Liver (tissue), 8 donors: ENCODE measurements at regions not wholly inside any gene's neighbourhood (a gene's known extent, or its start where the extent isn't known, plus 50 kb on each side); places are given as distances from the start of the nearest gene placed in this dataset.

Source experiments
- DNase-seq: peaks from one replicate; pipeline ENCODE4 v3.0.0-alpha.2; 2017; ENCODE audit warnings: low spot score
- H3K27ac ChIP-seq, 2 donors: one replicate each; pipeline ENCODE4 v1.7.0; 2013; ENCODE audit warnings: inconsistent platforms in 2 of 2, low read length in 2 of 2, control low read depth in 1 of 2, low read depth in 1 of 2, mild to moderate bottlenecking in 1 of 2
- H3K27me3 ChIP-seq, 4 donors: one replicate each; pipeline versions ENCODE4 v1.6.1 to v1.7.0; 2013; ENCODE audit warnings: low read length in 3 of 4, inconsistent platforms in 1 of 4, mild to moderate bottlenecking in 1 of 4, moderate library complexity in 1 of 4; ENCODE audit not compliant: control insufficient read depth in 4 of 4, insufficient read depth in 4 of 4
- H3K36me3 ChIP-seq, 4 donors: one replicate each; pipeline versions ENCODE4 v1.6.1 to v1.7.0; 2013; ENCODE audit warnings: low read length in 3 of 4, mild to moderate bottlenecking in 3 of 4, low read depth in 1 of 4, moderate library complexity in 1 of 4; ENCODE audit not compliant: control insufficient read depth in 4 of 4, insufficient read depth in 3 of 4
- H3K4me1 ChIP-seq, 4 donors: one replicate each; pipeline versions ENCODE4 v1.6.1 to v1.7.0; 2013; ENCODE audit warnings: low read length in 3 of 4, mild to moderate bottlenecking in 3 of 4, moderate library complexity in 1 of 4; ENCODE audit not compliant: control insufficient read depth in 4 of 4, insufficient read depth in 4 of 4
- H3K4me3 ChIP-seq, 3 donors: one replicate each; pipeline versions ENCODE4 v1.6.1 to v1.7.0; 2013; ENCODE audit warnings: low read length in 3 of 3, control low read depth in 1 of 3, low read depth in 1 of 3, mild to moderate bottlenecking in 1 of 3
- H3K9ac ChIP-seq, 2 donors: one replicate each; pipeline ENCODE4 v1.7.0; 2013; ENCODE audit warnings: low read length in 2 of 2, mild to moderate bottlenecking in 2 of 2, moderate library complexity in 2 of 2, control low read depth in 1 of 2, low read depth in 1 of 2
- H3K9me3 ChIP-seq, 4 donors: one replicate each; pipeline versions ENCODE4 v1.6.1 to v1.7.0; 2013; ENCODE audit warnings: low read length in 3 of 4; ENCODE audit not compliant: control insufficient read depth in 4 of 4
- EGR1 ChIP-seq, 2 donors: IDR thresholded peaks; 2 replicates each; pipeline ENCODE4 v1.6.1; 2016 to 2018; ENCODE audit warnings: antibody characterized with exemption in 2 of 2, low read depth in 2 of 2
- FOXA1 ChIP-seq: IDR thresholded peaks from 2 replicates; pipeline ENCODE4 v1.6.1; 2016; ENCODE audit warnings: antibody characterized with exemption
- FOXA2 ChIP-seq: IDR thresholded peaks from 2 replicates; pipeline ENCODE4 v1.6.1; 2016; ENCODE audit warnings: antibody characterized with exemption
- GABPA ChIP-seq, 2 donors: IDR thresholded peaks in 1 of 2; conservative IDR thresholded peaks in 1 of 2; 2 replicates each; pipeline ENCODE4 v1.6.1; 2016; ENCODE audit warnings: antibody characterized with exemption in 2 of 2, mild to moderate bottlenecking in 1 of 2, moderate library complexity in 1 of 2
- HNF4A ChIP-seq, 2 donors: conservative IDR thresholded peaks; 2 replicates each; pipeline ENCODE4 v1.6.1; 2016; ENCODE audit warnings: antibody characterized with exemption in 2 of 2, mild to moderate bottlenecking in 2 of 2
- HNF4G ChIP-seq: IDR thresholded peaks from 2 replicates; pipeline ENCODE4 v1.6.1; 2016; ENCODE audit warnings: antibody characterized with exemption
- JUND ChIP-seq, 2 donors: IDR thresholded peaks; 2 replicates each; pipeline ENCODE4 v1.6.1; 2016; ENCODE audit warnings: antibody characterized with exemption in 2 of 2
- NR2F2 ChIP-seq: IDR thresholded peaks from 2 replicates; pipeline ENCODE4 v1.6.1; 2016; ENCODE audit warnings: antibody characterized with exemption
- RAD21 ChIP-seq, 2 donors: IDR thresholded peaks; 2 replicates each; pipeline ENCODE4 v1.6.1; 2016; ENCODE audit warnings: antibody characterized with exemption in 2 of 2, mild to moderate bottlenecking in 2 of 2
- RXRA ChIP-seq, 2 donors: IDR thresholded peaks; 2 replicates each; pipeline ENCODE4 v1.6.1; 2017 to 2018; ENCODE audit warnings: antibody characterized with exemption in 2 of 2, mild to moderate bottlenecking in 1 of 2
- SP1 ChIP-seq: IDR thresholded peaks from 2 replicates; pipeline ENCODE4 v1.6.1; 2018; ENCODE audit warnings: antibody characterized with exemption, mild to moderate bottlenecking
- TAF1 ChIP-seq: conservative IDR thresholded peaks from 2 replicates; pipeline ENCODE4 v1.6.1; 2016; ENCODE audit warnings: antibody characterized with exemption, mild to moderate bottlenecking
- YY1 ChIP-seq: IDR thresholded peaks from 2 replicates; pipeline ENCODE4 v1.6.1; 2016; ENCODE audit warnings: antibody characterized with exemption, mild to moderate bottlenecking
- WGBS: extraction: QIAGEN DNeasy Blood & Tissue Kit; methylation state at CpG from one replicate; pipeline ENCODE4 v1.1.7; 2013; 5-methylcytosine and 5-hydroxymethylcytosine counted together
- TF ChIP-seq, protein P1 (sequence below): IDR thresholded peaks from 2 replicates; pipeline ENCODE4 v1.6.1; 2016; ENCODE audit warnings: antibody characterized with exemption, mild to moderate bottlenecking
- TF ChIP-seq, protein P2 (sequence below): IDR thresholded peaks from 2 replicates; pipeline ENCODE4 v1.6.1; 2016; ENCODE audit warnings: antibody characterized with exemption
- TF ChIP-seq, protein P3 (sequence below): IDR thresholded peaks from 2 replicates; pipeline ENCODE4 v1.6.1; 2016; ENCODE audit warnings: antibody characterized with exemption
- TF ChIP-seq, protein P4 (sequence below): fragments of 150-350 bp; IDR thresholded peaks from 2 replicates; pipeline ENCODE4 v1.5.1; 2017; ENCODE audit warnings: improper control_type of control experiment, low read depth, low read length; ENCODE audit not compliant: missing input control
- donor health status: healthy.
- donor health status: healthy.
- donor health status: healthy.
- donor health status: healthy.
- donor health status: healthy.

DNA sequence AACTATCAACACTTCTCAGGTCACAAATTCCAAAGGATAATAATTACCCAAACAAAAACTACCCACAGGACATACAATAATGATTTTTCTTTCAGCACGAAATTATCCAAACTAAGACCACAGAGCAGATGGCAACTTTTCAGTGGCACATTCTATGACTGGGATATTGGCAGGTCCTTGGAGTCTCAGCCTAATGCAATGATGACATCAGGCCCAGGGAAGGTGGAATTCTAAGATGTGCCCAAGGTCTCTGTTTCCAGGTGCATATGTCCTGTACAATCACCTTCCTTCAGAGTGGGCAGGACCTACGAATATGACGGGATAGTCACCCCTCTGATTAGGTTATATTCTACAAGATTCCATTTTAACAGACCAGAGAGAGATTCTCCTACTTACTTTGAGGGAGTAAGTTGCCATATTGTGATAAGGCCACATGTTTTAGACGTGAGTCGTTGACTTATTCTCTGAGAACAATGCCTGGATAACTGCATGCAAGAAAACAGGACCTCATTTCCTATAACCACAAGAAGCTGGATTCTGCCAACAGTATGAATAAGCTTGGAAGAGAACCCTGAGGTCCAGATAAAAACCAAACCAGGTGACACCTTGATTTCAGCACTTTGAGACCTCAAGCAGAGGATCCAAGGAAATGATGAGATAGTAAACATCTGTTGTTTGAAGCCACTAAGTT, 69.9 kb downstream of the ZC3H11B start (continued):
- no peak for TF ChIP-seq FOXA2

DNA sequence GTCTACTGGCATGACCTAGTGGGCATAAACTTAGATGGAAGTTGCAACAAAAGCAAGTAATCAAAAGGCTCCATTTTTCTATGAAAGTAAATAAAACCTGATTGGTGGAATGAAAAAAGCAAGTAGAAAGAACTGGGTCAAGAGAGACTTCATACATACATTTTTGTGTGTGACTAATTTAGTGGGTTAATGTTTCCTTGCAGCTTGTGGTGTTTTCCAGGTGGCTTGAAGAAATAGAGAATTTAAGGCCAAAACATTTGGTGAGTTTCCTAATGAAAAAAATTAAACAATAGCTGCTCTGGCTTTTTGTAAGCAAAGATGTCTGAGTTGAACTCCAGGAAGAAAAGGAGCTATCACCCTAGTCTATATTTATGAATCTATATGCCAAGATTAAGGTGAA, 71.0 kb downstream of the ZC3H11B start:
- peaks cover 0 to 3% (median 0%) of the 10 kb centered on the region in 4 donors for H3K27me3 ChIP-seq
- no peak for TF ChIP-seq HNF4G
- TF ChIP-seq, protein P1, sequence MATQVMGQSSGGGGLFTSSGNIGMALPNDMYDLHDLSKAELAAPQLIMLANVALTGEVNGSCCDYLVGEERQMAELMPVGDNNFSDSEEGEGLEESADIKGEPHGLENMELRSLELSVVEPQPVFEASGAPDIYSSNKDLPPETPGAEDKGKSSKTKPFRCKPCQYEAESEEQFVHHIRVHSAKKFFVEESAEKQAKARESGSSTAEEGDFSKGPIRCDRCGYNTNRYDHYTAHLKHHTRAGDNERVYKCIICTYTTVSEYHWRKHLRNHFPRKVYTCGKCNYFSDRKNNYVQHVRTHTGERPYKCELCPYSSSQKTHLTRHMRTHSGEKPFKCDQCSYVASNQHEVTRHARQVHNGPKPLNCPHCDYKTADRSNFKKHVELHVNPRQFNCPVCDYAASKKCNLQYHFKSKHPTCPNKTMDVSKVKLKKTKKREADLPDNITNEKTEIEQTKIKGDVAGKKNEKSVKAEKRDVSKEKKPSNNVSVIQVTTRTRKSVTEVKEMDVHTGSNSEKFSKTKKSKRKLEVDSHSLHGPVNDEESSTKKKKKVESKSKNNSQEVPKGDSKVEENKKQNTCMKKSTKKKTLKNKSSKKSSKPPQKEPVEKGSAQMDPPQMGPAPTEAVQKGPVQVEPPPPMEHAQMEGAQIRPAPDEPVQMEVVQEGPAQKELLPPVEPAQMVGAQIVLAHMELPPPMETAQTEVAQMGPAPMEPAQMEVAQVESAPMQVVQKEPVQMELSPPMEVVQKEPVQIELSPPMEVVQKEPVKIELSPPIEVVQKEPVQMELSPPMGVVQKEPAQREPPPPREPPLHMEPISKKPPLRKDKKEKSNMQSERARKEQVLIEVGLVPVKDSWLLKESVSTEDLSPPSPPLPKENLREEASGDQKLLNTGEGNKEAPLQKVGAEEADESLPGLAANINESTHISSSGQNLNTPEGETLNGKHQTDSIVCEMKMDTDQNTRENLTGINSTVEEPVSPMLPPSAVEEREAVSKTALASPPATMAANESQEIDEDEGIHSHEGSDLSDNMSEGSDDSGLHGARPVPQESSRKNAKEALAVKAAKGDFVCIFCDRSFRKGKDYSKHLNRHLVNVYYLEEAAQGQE: no peak
- no peak for TF ChIP-seq TAF1
- TF ChIP-seq HNF4A (conservative IDR thresholded peaks at IDR 0.05): no peak
- no peak for TF ChIP-seq SP1
- no peak for TF ChIP-seq RAD21 (IDR thresholded peaks at IDR 0.05)
- TF ChIP-seq, protein P2, sequence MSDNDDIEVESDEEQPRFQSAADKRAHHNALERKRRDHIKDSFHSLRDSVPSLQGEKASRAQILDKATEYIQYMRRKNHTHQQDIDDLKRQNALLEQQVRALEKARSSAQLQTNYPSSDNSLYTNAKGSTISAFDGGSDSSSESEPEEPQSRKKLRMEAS: no peak
- no peak for TF ChIP-seq JUND (IDR thresholded peaks at IDR 0.05)
- TF ChIP-seq, protein P3, sequence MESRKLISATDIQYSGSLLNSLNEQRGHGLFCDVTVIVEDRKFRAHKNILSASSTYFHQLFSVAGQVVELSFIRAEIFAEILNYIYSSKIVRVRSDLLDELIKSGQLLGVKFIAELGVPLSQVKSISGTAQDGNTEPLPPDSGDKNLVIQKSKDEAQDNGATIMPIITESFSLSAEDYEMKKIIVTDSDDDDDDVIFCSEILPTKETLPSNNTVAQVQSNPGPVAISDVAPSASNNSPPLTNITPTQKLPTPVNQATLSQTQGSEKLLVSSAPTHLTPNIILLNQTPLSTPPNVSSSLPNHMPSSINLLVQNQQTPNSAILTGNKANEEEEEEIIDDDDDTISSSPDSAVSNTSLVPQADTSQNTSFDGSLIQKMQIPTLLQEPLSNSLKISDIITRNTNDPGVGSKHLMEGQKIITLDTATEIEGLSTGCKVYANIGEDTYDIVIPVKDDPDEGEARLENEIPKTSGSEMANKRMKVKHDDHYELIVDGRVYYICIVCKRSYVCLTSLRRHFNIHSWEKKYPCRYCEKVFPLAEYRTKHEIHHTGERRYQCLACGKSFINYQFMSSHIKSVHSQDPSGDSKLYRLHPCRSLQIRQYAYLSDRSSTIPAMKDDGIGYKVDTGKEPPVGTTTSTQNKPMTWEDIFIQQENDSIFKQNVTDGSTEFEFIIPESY: no peak
- no peak for TF ChIP-seq YY1
- no peak for TF ChIP-seq FOXA2
- TF ChIP-seq EGR1 (IDR thresholded peaks at IDR 0.05; ENCODE audit: low read depth in 2 of 2): no peak
- no peak for TF ChIP-seq NR2F2
- TF ChIP-seq GABPA (IDR thresholded peaks at IDR 0.05 in 1 of 2, conservative IDR thresholded peaks at IDR 0.05 in 1 of 2): no peak
- no peak for TF ChIP-seq RXRA (IDR thresholded peaks at IDR 0.05)
- no peaks in the 10 kb centered on the region for H3K4me1 ChIP-seq
- no peaks in the 10 kb centered on the region for H3K9me3 ChIP-seq
- no peak overlapping the region for H3K4me3 ChIP-seq
- no peak overlapping the region for H3K9ac ChIP-seq
- H3K36me3 ChIP-seq: no peaks in the 10 kb centered on the region
- no peak for DNase-seq
- H3K27ac ChIP-seq: no peak overlapping the region

DNA sequence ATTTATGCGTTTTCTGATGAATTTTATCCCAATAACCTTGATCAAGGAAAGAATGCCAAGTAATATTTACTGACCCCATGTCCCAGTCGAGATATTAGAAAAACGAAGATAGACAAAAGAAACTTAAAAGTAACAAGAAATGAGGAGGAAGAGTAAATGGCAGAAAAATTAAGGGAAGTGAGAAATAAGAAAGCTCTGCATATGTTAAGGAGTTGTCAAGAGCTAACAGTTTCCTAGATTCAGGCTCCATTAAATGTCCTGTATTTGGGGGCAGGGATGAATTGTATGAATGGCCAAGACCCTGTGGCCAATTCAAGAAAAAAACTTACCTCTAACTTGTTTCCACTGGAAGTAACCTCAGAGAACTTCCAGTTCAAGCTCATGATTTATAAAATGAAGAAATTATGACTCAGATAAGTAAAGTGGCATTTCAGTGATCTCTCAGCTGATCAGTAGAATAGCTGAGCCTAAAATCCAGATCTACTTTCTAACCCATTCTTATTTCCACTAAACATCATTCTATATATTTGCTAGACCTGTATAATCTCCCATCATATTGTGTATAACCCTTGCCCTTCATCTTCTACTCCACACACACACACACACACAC, 73.2 kb downstream of the ZC3H11B start:
- TF ChIP-seq RXRA (IDR thresholded peaks at IDR 0.05) (no peak), YY1 (no peak), FOXA1 (no peak), GABPA (IDR thresholded peaks at IDR 0.05 in 1 of 2, conservative IDR thresholded peaks at IDR 0.05 in 1 of 2) (no peak), JUND (IDR thresholded peaks at IDR 0.05) (no peak), TAF1 (no peak), SP1 (no peak), HNF4A (conservative IDR thresholded peaks at IDR 0.05) (no peak), FOXA2 (no peak), HNF4G (no peak), EGR1 (IDR thresholded peaks at IDR 0.05; ENCODE audit: low read depth in 2 of 2) (no peak), NR2F2 (no peak), RAD21 (IDR thresholded peaks at IDR 0.05) (no peak)
- TF ChIP-seq, protein P2: no peak
- TF ChIP-seq, protein P1: no peak
- TF ChIP-seq, protein P4, sequence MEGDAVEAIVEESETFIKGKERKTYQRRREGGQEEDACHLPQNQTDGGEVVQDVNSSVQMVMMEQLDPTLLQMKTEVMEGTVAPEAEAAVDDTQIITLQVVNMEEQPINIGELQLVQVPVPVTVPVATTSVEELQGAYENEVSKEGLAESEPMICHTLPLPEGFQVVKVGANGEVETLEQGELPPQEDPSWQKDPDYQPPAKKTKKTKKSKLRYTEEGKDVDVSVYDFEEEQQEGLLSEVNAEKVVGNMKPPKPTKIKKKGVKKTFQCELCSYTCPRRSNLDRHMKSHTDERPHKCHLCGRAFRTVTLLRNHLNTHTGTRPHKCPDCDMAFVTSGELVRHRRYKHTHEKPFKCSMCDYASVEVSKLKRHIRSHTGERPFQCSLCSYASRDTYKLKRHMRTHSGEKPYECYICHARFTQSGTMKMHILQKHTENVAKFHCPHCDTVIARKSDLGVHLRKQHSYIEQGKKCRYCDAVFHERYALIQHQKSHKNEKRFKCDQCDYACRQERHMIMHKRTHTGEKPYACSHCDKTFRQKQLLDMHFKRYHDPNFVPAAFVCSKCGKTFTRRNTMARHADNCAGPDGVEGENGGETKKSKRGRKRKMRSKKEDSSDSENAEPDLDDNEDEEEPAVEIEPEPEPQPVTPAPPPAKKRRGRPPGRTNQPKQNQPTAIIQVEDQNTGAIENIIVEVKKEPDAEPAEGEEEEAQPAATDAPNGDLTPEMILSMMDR: no peak

More for the DNA sequence above, 73.2 kb downstream of the ZC3H11B start:
- Histone ChIP-seq H3K9me3 (no peaks in the 10 kb centered on the region), H3K4me3 (no peak overlapping the region), H3K27me3 (peaks cover 0 to 5% (median 0%) of the 10 kb centered on the region in 4 donors), H3K36me3 (no peaks in the 10 kb centered on the region), H3K4me1 (no peaks in the 10 kb centered on the region), H3K9ac (no peak overlapping the region), H3K27ac (no peak overlapping the region)
- WGBS: 73% methylated on average over 3 of the region's 3 CpGs
- DNase-seq: no peak
